H1 (cell line): ENCODE measurements at regions not wholly inside any gene's neighbourhood (a gene's known extent, or its start where the extent isn't known, plus 50 kb on each side); places are given as distances from the start of the nearest gene placed in this dataset.

ENCODE experiments used
- CHD7 ChIP-seq: fragments of 300-600 bp; sonication (generic); IDR thresholded peaks from 2 replicates; pipeline ENCODE4 v1.7.1; 2012; ENCODE audit warnings: low read length, moderate library complexity, mild to moderate bottlenecking, inconsistent platforms; ENCODE audit not compliant: insufficient replicate concordance
- E2F6 ChIP-seq: IDR thresholded peaks from 2 replicates; pipeline ENCODE4 v1.6.1; 2012; ENCODE audit warnings: inconsistent platforms
- EZH2 ChIP-seq: fragments of 200-600 bp; sonication (generic); IDR thresholded peaks from 2 replicates; pipeline ENCODE4 v1.7.1; 2012; ENCODE audit warnings: low read depth, mild to moderate bottlenecking, moderate library complexity, low read length, inconsistent platforms; ENCODE audit not compliant: severe bottlenecking

- TF ChIP-seq CHD7: no peak
- no peak for TF ChIP-seq EZH2
- no peak for TF ChIP-seq E2F6
- TF ChIP-seq, all 59 proteins: peak for 0
Measured at GRCh38 chr10:29068302-29068701, 220.6 kb upstream of the LYZL1 start (continued).
